ENCODE measurements at regions not wholly inside any gene's neighbourhood (a gene's known extent, or its start where the extent isn't known, plus 50 kb on each side); places are given as distances from the start of the nearest gene placed in this dataset.

DNA sequence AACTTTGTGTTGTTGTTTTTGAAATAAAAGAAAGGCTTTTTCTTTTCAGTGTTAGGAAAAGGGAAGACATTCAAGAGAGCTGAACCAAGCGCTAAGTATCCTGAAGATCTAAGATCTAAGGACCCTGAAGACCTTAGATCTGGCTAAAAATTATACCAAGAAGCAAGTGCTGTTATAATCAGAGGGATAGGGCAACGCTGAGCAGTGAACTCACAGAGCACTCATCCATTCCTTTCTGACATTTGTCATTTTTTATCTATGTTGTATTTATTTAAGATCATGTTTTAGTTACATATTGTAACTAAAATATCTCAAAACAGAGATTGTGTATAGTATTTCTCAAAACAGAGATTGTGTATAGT, 60.5 kb upstream of the FAM216B start:
- DNase-seq (ENCODE audit: low spot score): no peak

GRCh38 chr13:42722883-42723539, 58.4 kb upstream of the FAM216B start:
- DNase-seq (ENCODE audit: low spot score): no peak

- no peak for DNase-seq (ENCODE audit: low spot score)
These were observed 52.7 kb upstream of the FAM216B start for GRCh38 chr13:42728507-42729180.

GRCh38 chr13:42729857-42730402, 51.5 kb upstream of the FAM216B start:
- DNase-seq (ENCODE audit: low spot score): no peak
